Central memory CD8-positive, alpha-beta T cell (primary cell): ENCODE measurements at regions not wholly inside any gene's neighbourhood (a gene's known extent, or its start where the extent isn't known, plus 50 kb on each side); places are given as distances from the start of the nearest gene placed in this dataset.
"Not testable (repeated sequence)": the region's sequence is repeated elsewhere in the genome, so short reads cannot be mapped to it uniquely, and the experiment has no call there.

Experiments used
- ATAC-seq: fragments of 150-1000 bp; cut with Tn5 transposase; replicated peaks from 2 replicates; pipeline ENCODE4 v1.10.0; 2022; ENCODE audit warnings: mild to moderate bottlenecking, moderate FRiP score, moderate number of reproducible peaks; ENCODE audit not compliant: poor library complexity, severe bottlenecking; ENCODE audit errors: extremely low read depth
- DNase-seq, 2 donors: peaks; one replicate each; pipeline ENCODE4 v3.0.0; 2021; ENCODE audit warnings: low spot score in 2 of 2
- H3K27ac Mint-ChIP-seq: one replicate; pipeline ENCODE4 v1.8.0; 2022; ENCODE audit warnings: low read depth, mild to moderate bottlenecking, moderate library complexity, mixed read lengths
- H3K27me3 Mint-ChIP-seq: one replicate; pipeline ENCODE4 v1.8.0; 2022; ENCODE audit warnings: mixed read lengths
- H3K36me3 Mint-ChIP-seq: one replicate; pipeline ENCODE4 v1.8.0; 2022; ENCODE audit warnings: mild to moderate bottlenecking, moderate library complexity, mixed read lengths; ENCODE audit not compliant: insufficient read depth
- H3K4me1 Mint-ChIP-seq: one replicate; pipeline ENCODE4 v1.8.0; 2022; ENCODE audit warnings: mixed read lengths
- H3K4me3 Mint-ChIP-seq: one replicate; pipeline ENCODE4 v1.8.0; 2022; ENCODE audit warnings: mild to moderate bottlenecking, moderate library complexity, mixed read lengths
- H3K9me3 Mint-ChIP-seq: one replicate; pipeline ENCODE4 v1.8.0; 2022; ENCODE audit warnings: mixed read lengths

DNA sequence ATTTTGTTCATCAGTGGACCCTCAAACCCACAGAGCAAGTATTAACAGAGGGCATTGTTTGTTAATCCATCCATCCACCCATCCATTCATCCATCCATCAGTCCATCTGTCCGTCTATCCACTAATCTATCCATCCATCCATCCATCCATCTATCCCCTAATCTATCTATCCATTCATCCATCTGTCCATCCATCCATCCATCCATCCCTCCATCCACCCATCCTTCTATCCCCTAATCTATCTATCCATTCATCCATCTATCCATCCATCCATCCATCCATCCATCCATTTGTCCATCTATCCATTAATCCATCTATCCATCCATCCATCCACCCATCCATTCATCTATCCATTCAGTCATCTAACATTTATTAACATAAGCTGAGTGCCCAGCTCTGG lies 307.3 kb downstream of the MIAT start:
- Mint-ChIP-seq H3K4me1 (no peaks in the 10 kb centered on the region), H3K9me3 (peaks cover 3% of the 10 kb centered on the region), H3K27me3 (peaks cover 11% of the 10 kb centered on the region), H3K4me3 (no peak overlapping the region), H3K27ac (no peak overlapping the region), H3K36me3 (no peaks in the 10 kb centered on the region)
- DNase-seq (no peak), ATAC-seq (no peak)

DNA sequence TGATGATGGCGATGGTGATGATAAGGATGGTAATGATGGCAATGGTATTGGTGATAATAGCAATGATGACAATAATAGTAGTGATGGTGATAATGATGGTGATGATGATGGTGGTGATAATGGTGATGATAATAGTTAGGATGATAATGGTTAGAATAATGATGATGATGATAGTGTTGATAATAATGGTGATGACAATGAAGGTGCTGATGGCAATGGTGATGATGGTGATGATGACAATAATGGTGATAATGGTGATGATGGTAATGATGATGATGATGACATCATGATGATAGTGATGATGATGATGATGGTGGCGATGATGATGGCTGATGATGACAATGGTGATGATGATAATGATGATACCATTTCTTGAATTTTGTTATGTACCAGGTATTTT lies 309.9 kb downstream of the MIAT start:
- Mint-ChIP-seq H3K36me3 (peaks cover 1% of the 10 kb centered on the region), H3K9me3 (peaks cover 3% of the 10 kb centered on the region), H3K27ac (no peak overlapping the region), H3K27me3 (peaks cover 10% of the 10 kb centered on the region), H3K4me1 (no peaks in the 10 kb centered on the region), H3K4me3 (no peak overlapping the region)
- ATAC-seq = no peak
- DNase-seq = no peak

DNA sequence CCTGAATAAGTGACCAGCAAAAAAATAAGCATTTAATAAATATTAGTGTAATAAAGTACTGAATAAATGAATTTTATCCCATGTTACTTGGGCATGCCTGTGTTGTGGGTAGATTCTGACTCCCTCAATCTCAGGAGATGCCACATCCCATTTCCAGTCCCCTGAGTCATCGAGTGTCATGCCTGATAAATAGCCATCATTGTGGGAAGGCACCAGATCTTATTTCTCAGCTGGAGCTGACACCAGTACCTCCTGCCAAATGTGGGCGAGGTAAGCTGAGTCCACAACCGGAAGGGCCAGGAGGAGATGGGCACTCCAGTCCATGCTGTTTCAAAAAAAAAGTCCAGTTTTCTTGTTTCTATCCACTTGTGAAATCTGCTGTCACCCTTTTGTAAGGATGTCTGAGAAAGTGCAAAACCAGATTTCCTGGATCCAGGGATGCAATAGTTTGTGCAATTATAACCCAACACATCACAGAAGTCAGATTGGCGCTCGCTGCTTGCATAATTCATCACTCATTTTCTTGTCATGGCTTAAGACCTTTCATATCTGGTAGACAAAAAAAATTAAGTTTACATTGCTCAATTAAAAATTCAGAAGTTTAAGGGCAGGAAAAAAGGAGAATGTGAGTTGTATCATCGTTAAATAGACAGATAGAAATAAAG lies 311.6 kb downstream of the MIAT start:
- Mint-ChIP-seq H3K9me3 (peaks cover 3% of the 10 kb centered on the region), H3K27me3 (peaks cover 10% of the 10 kb centered on the region)

DNA sequence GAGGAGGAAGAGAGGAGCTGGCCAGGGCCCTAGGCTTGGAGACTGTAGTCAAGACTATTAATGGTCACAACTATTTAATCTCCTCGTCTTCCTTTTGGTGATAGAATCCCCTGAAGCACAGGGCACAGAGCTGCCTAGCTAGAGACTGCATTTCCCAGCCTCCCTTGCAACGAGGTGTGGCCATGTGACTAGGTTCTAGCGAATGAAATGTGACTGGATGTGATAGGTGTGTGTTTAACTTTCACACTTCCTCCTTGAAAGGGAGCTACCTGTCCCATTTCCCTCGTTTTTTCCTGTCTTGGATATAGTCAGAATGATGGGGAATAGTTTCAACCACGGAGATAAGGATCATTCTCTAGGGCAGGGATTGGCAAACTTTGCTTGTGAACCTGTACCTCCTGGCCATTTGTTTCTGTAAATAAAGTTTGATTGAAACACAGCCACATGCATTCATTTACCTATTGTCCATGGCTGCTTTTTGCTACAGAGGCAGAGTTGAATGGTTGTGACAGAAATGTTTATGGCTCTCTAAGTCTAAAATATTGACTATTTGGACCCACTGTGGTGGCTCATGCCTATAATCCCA lies 313.5 kb downstream of the MIAT start:
- no peak for DNase-seq
- Mint-ChIP-seq H3K36me3 (peaks cover 1% of the 10 kb centered on the region), H3K27ac (no peak overlapping the region), H3K4me1 (no peaks in the 10 kb centered on the region), H3K27me3 (peaks cover 10% of the 10 kb centered on the region), H3K9me3 (no peaks in the 10 kb centered on the region), H3K4me3 (no peak overlapping the region)
- no peak for ATAC-seq

More for the DNA sequence above, 311.6 kb downstream of the MIAT start:
- Mint-ChIP-seq H3K4me1 (no peaks in the 10 kb centered on the region), H3K36me3 (peaks cover 1% of the 10 kb centered on the region), H3K4me3 (no peak overlapping the region), H3K27ac (no peak overlapping the region)
- DNase-seq (no peak), ATAC-seq (no peak)

DNA sequence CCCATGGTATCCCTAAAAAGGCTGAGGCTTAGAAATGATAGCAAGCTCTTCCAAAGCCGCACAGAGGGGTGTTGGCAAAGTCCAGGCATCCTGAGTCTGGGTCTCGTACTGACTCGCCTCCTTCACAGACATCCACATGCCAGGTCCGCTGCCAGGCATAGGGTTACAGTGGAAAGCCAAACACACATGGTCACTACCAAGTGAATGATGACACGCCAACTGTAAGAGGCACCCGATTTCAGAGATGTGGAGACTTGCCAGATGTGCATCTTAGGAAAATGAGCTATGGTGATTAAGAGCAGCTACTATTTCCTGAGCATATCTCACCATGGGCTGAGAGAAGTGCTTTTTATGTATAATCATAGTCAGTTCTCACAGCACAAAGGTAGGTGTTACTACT lies 314.9 kb downstream of the MIAT start:
- no peaks in the 10 kb centered on the region for H3K9me3 Mint-ChIP-seq
- ATAC-seq (no peak), DNase-seq (no peak)
- H3K4me1 Mint-ChIP-seq = no peaks in the 10 kb centered on the region
- H3K36me3 Mint-ChIP-seq = peaks cover 1% of the 10 kb centered on the region
- no peak overlapping the region for H3K27ac Mint-ChIP-seq
- peaks cover 10% of the 10 kb centered on the region for H3K27me3 Mint-ChIP-seq
- no peak overlapping the region for H3K4me3 Mint-ChIP-seq

DNA sequence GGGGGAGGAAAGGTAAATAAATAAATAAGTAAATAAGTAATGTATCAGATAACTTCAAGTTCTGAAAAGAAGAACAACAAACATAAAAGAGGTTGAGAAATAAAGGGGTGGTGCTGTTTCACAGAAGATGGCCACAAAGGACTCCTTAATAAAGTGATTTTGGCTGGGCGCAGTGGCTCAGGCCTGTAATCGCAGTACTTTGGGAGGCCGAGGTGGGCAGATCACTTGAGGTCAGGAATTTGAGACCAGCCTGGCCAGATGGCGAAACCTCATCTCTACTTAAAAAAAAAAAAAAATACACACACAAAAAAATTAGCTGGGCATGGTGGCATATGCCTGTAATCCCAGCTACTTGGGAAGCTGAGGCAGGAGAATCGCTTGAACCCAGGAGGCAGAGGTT lies 315.5 kb downstream of the MIAT start:
- DNase-seq, H3K4me3 Mint-ChIP-seq, ATAC-seq, H3K27ac Mint-ChIP-seq, H3K9me3 Mint-ChIP-seq, H3K36me3 Mint-ChIP-seq, H3K4me1 Mint-ChIP-seq, H3K27me3 Mint-ChIP-seq: not testable (repeated sequence)

DNA sequence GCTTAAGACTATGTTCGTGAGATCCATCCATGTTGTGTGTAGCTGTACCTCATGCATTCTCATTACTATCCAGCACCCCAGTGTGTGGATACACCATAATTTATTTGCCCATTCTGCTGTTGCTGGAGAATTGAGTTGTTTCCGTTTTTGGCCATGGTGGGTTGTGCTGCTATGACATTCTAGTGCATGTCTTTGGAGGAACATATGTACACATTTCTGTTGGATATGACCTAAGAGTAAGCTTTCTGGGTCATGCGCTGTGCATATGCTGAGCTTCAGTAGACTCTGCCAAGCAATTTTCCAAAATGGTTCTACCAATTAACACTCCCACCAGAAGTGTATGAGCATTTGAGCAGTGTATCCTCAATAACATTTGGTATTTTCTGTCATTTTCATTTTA lies 316.6 kb downstream of the MIAT start:
- DNase-seq = no peak
- ATAC-seq = no peak
- Mint-ChIP-seq H3K27ac (no peak overlapping the region), H3K9me3 (no peaks in the 10 kb centered on the region), H3K27me3 (peaks cover 10% of the 10 kb centered on the region), H3K36me3 (peaks cover 1% of the 10 kb centered on the region), H3K4me3 (no peak overlapping the region), H3K4me1 (no peaks in the 10 kb centered on the region)

DNA sequence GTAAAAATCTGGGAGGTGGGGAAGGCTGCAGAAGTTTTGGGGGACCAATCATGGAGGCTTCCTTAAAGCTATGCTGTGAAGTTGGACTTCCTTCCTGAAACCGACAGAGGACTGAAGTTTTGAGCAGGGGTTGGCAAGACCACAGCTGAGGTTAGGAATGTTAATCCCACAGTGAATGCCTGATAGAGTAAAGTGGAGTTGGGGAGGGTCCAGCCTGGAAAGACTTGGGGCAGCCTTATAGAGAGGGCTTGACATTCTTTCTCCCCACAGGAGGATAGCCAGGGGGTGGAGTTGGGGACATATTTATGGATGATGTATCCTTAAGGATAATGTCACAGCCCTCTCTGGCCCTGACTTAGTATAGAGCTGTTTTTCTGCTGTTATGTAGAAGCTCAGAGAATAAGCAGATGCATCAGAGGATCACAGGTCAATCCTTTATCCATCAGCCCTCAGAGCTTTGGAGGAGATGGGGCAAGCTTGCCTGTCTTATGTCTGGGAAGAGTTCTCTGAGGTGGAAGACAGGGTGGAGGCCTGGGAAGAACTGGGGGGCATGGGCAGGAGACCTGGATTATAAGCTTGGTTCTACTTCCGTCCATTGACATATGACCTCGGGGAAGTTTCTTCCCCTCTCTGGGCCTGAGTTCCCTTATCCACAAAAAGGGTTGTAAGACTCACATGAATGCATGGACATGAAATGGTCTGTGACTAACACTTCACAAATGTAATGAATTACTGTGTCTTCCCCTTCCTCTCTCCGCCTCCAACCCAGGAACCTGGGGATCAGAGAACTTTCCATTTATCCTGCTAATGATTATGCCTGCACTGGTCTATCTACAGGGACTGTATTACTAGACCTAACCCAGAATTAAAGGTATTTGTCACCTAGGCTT lies 317.8 kb downstream of the MIAT start:
- H3K27ac Mint-ChIP-seq = no peak overlapping the region
- DNase-seq = no peak
- no peaks in the 10 kb centered on the region for H3K9me3 Mint-ChIP-seq
- no peak overlapping the region for H3K4me3 Mint-ChIP-seq
- peaks cover 1% of the 10 kb centered on the region for H3K36me3 Mint-ChIP-seq
- no peak for ATAC-seq
- H3K4me1 Mint-ChIP-seq = no peaks in the 10 kb centered on the region
- H3K27me3 Mint-ChIP-seq = peaks cover 19% of the 10 kb centered on the region

DNA sequence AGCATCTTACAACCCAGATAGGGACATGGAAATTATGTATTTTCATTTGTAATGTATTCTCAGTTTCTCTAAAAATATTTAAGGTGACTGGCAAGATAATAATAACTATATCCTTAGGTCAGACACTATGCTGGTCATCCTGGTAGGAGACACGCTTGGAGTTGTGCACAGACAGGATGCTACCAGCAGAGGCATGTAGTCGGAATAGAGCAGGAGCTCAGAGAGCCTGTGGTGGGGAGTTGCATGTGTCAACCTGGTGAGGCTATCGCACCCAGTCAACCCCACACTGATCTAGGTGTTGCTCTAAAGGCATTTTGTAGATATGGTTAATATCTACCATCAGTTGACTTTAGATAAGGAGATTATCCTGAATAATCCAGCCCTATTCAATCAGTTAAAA lies 318.5 kb downstream of the MIAT start:
- no peak overlapping the region for H3K27ac Mint-ChIP-seq
- no peaks in the 10 kb centered on the region for H3K9me3 Mint-ChIP-seq
- peaks cover 19% of the 10 kb centered on the region for H3K27me3 Mint-ChIP-seq
- H3K36me3 Mint-ChIP-seq = no peaks in the 10 kb centered on the region
- DNase-seq = no peak
- H3K4me1 Mint-ChIP-seq = no peaks in the 10 kb centered on the region
- no peak for ATAC-seq
- no peak overlapping the region for H3K4me3 Mint-ChIP-seq

DNA sequence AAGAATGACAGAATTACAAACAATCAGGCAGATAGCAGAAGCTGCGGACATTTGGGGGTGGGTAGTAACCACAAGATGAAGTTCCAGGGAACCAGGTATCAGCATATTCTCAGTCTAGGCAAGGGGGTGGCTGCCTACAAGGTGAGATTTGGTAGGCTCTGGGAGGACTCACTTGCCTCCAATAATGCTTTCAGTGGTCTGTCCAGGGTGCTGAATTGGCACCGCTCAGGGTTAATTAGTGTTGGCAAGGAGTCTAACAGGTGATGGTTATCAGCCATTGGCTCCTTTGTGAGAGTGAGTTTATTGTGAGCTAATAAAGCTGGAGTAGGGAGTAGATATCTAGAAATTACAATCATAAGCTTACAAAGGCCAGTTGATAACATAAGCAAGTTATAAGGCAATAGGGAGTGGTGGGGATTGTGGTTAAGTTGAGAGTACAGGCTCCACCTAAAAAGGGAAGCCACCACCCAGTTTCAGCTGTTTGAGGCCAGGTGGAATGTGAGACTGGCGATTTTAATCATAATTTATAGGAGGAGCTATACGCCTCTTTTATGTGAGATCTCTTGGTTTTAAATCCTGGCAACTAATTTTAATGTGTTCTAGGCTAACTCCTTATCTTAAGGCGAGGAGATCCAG lies 320.5 kb downstream of the MIAT start:
- H3K27me3 Mint-ChIP-seq = peaks cover 16% of the 10 kb centered on the region
- H3K27ac Mint-ChIP-seq = no peak overlapping the region
- H3K4me1 Mint-ChIP-seq = no peaks in the 10 kb centered on the region
- no peak overlapping the region for H3K4me3 Mint-ChIP-seq
- H3K9me3 Mint-ChIP-seq = no peaks in the 10 kb centered on the region
- no peak for ATAC-seq
- no peak for DNase-seq
- no peaks in the 10 kb centered on the region for H3K36me3 Mint-ChIP-seq

DNA sequence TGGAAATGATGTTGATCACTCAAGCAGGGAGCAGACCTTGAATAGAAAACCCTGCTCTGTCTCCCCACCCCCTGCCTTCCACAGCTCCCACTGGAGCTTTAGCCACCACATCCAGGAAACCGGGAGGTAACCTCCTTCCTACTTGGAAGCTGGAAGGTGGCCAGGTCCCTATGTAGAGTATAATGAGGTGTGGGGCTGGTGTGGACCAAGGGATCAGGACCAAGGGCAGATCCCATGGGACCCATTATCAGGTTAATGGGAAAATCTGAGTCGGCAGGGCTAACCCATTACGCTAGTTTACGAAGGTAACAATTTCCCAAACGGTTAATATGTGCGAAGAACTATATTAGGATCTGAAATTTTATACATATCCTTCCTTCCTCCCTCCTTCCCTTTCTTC lies 321.9 kb downstream of the MIAT start:
- peaks cover 16% of the 10 kb centered on the region for H3K27me3 Mint-ChIP-seq
- ATAC-seq = no peak
- no peak overlapping the region for H3K4me3 Mint-ChIP-seq
- H3K4me1 Mint-ChIP-seq = no peaks in the 10 kb centered on the region
- no peaks in the 10 kb centered on the region for H3K9me3 Mint-ChIP-seq
- H3K36me3 Mint-ChIP-seq = no peaks in the 10 kb centered on the region
- DNase-seq = no peak
- no peak overlapping the region for H3K27ac Mint-ChIP-seq

DNA sequence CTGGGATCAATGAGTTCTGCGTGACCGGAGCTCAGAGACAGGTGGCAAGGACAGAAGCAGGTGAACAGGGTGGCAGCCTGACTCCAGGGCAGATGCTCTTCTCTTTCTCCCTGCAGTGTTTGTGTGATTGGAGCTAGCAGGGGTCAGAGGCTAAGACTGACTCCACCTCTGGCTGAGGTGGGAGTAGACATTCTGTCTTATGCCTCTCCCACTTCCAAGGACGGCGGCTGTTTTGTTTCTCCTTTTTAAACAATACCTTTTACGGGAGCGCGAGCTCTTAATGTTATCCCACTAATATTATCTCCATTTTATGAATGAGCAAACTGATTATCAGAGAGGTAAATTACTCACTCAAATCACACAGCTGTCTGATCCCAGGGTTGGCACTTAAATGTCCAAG lies 323.7 kb downstream of the MIAT start:
- H3K27me3 Mint-ChIP-seq = peaks cover 26% of the 10 kb centered on the region
- no peak overlapping the region for H3K27ac Mint-ChIP-seq
- H3K9me3 Mint-ChIP-seq = no peaks in the 10 kb centered on the region
- no peak overlapping the region for H3K4me3 Mint-ChIP-seq
- H3K36me3 Mint-ChIP-seq = no peaks in the 10 kb centered on the region
- DNase-seq = no peak
- ATAC-seq = no peak
- H3K4me1 Mint-ChIP-seq = no peaks in the 10 kb centered on the region
